HUES64 (cell line): ENCODE measurements at regions not wholly inside any gene's neighbourhood (a gene's known extent, or its start where the extent isn't known, plus 50 kb on each side); places are given as distances from the start of the nearest gene placed in this dataset.
"Not testable (repeated sequence)": the region's sequence is repeated elsewhere in the genome, so short reads cannot be mapped to it uniquely, and the experiment has no call there.

Experiments used
- H3K27ac ChIP-seq: 2 replicates; pipeline ENCODE4 v1.7.0; 2013; ENCODE audit warnings: low read depth, low read length, inconsistent platforms
- H3K27me3 ChIP-seq: 2 replicates; pipeline ENCODE4 v1.6.1; 2013; ENCODE audit warnings: mild to moderate bottlenecking, low read length; ENCODE audit not compliant: insufficient read depth
- H3K36me3 ChIP-seq: 2 replicates; pipeline ENCODE4 v1.6.1; 2013; ENCODE audit warnings: mild to moderate bottlenecking, low read length; ENCODE audit not compliant: insufficient read depth
- H3K4me1 ChIP-seq: 2 replicates; pipeline ENCODE4 v1.6.1; 2013; ENCODE audit warnings: mild to moderate bottlenecking, low read length, moderate library complexity; ENCODE audit not compliant: insufficient read depth
- H3K4me3 ChIP-seq: 2 replicates; pipeline ENCODE4 v1.5.1; 2013; ENCODE audit warnings: mild to moderate bottlenecking, low read length, moderate library complexity
- H3K9ac ChIP-seq: 2 replicates; pipeline ENCODE4 v1.6.1; 2013; ENCODE audit warnings: mild to moderate bottlenecking, low read depth, low read length
- H3K9me3 ChIP-seq: 2 replicates; pipeline ENCODE4 v1.6.1; 2013; ENCODE audit warnings: low read depth, low read length; ENCODE audit not compliant: insufficient read depth
- WGBS: fragments of 150-250, 120-280 bp; methylation state at CpG from one replicate; pipeline ENCODE4 v1.1.7; 2013; ENCODE audit warnings: missing lambda C conversion rate; 5-methylcytosine and 5-hydroxymethylcytosine counted together

GRCh38 chr10:120789303-120790203, 61.6 kb upstream of the WDR11 start:
- Histone ChIP-seq H3K9ac (no peak overlapping the region), H3K27ac (no peak overlapping the region)

GRCh38 chr10:120791316-120791715, 59.8 kb upstream of the WDR11 start:
- H3K27me3 ChIP-seq, result no peaks in the 10 kb centered on the region
- no peak overlapping the region for H3K4me3 ChIP-seq
- no peaks in the 10 kb centered on the region; the same call in 1 of the 2 replicates for H3K4me1 ChIP-seq
- no peak overlapping the region for H3K9ac ChIP-seq
- WGBS, result 90% methylated on average over 5 of the region's 5 CpGs
- no peaks in the 10 kb centered on the region for H3K36me3 ChIP-seq
- H3K27ac ChIP-seq, result no peak overlapping the region
- H3K9me3 ChIP-seq, result no peaks in the 10 kb centered on the region

More at GRCh38 chr10:120789303-120790203, 61.6 kb upstream of the WDR11 start:
- H3K4me1 ChIP-seq, result no peaks in the 10 kb centered on the region; the same call in 1 of the 2 replicates
- H3K36me3 ChIP-seq, result no peaks in the 10 kb centered on the region
- H3K4me3 ChIP-seq, result no peak overlapping the region
- H3K9me3 ChIP-seq, result no peaks in the 10 kb centered on the region
- H3K27me3 ChIP-seq, result no peaks in the 10 kb centered on the region
- WGBS, result 93% methylated on average over 5 of the region's 5 CpGs

GRCh38 chr10:120793088-120793487, 58.1 kb upstream of the WDR11 start:
- Histone ChIP-seq H3K9ac (no peak overlapping the region), H3K27ac (no peak overlapping the region), H3K4me1 (no peaks in the 10 kb centered on the region; the same call in 1 of the 2 replicates), H3K27me3 (no peaks in the 10 kb centered on the region), H3K4me3 (no peak overlapping the region), H3K9me3 (peaks cover 5% of the 10 kb centered on the region; the same call in 1 of the 2 replicates), H3K36me3 (no peaks in the 10 kb centered on the region)
- WGBS, result 73% methylated on average over 2 of the region's 2 CpGs

- Histone ChIP-seq H3K4me3 (no peak overlapping the region), H3K9ac (no peak overlapping the region), H3K4me1 (peaks cover 3% of the 10 kb centered on the region), H3K27ac (no peak overlapping the region), H3K9me3 (peaks cover 5% of the 10 kb centered on the region; the same call in 1 of the 2 replicates), H3K27me3 (no peaks in the 10 kb centered on the region), H3K36me3 (no peaks in the 10 kb centered on the region)
- 93% methylated on average over 4 of the region's 4 CpGs for WGBS
Observed at GRCh38 chr10:120794390-120794789, 56.8 kb upstream of the WDR11 start.

GRCh38 chr10:120798276-120798675, 52.9 kb upstream of the WDR11 start:
- not testable (repeated sequence) for H3K9ac ChIP-seq, H3K4me3 ChIP-seq, H3K9me3 ChIP-seq, H3K36me3 ChIP-seq, H3K27ac ChIP-seq, H3K27me3 ChIP-seq
- 97% methylated on average over 29 of the region's 29 CpGs for WGBS
- peaks cover 39% of the 10 kb centered on the region for H3K4me1 ChIP-seq

- H3K9ac ChIP-seq, result peak overlapping the region; percentile 21
- 28% methylated on average over 2 of the region's 2 CpGs for WGBS
- peak overlapping the region; percentile 17; the same call in 1 of the 2 replicates for H3K4me3 ChIP-seq
Observed at GRCh38 chr10:120799849-120800248, 51.3 kb upstream of the WDR11 start.

GRCh38 chr10:120800528-120801323, 50.4 kb upstream of the WDR11 start:
- Histone ChIP-seq H3K4me1 (peaks cover 39% of the 10 kb centered on the region), H3K9me3 (peaks cover 5% of the 10 kb centered on the region; the same call in 1 of the 2 replicates), H3K27me3 (no peaks in the 10 kb centered on the region), H3K9ac (peak overlapping the region; percentile 21; the same call in 1 of the 2 replicates), H3K27ac (peak overlapping the region; percentile 96), H3K4me3 (peak overlapping the region; percentile 16; the same call in 1 of the 2 replicates), H3K36me3 (no peaks in the 10 kb centered on the region)
- WGBS, result 42% methylated on average over 3 of the region's 3 CpGs

More at GRCh38 chr10:120799849-120800248, 51.3 kb upstream of the WDR11 start:
- Histone ChIP-seq H3K9me3 (peaks cover 5% of the 10 kb centered on the region; the same call in 1 of the 2 replicates), H3K27me3 (no peaks in the 10 kb centered on the region), H3K36me3 (no peaks in the 10 kb centered on the region), H3K27ac (peak overlapping the region; percentile 96), H3K4me1 (peaks cover 39% of the 10 kb centered on the region)
